Prostate gland (tissue), 2 donors: ENCODE measurements at regions not wholly inside any gene's neighbourhood (a gene's known extent, or its start where the extent isn't known, plus 50 kb on each side); places are given as distances from the start of the nearest gene placed in this dataset.

Experiments
- CTCF ChIP-seq, 4 experiments: fragments of 200-600 bp in 2 of 4; fragments of 450-650 bp in 2 of 4; sonication (generic) in 2 of 4; IDR thresholded peaks; 1 replicate in 3 of 4; 2 replicates in 1 of 4; pipeline ENCODE4 v1.5.1; 2016 to 2019; ENCODE audit warnings: antibody characterized with exemption in 4 of 4, mild to moderate bottlenecking in 2 of 4, moderate library complexity in 2 of 4
- POLR2A ChIP-seq: fragments of 450-650 bp; IDR thresholded peaks from one replicate; pipeline ENCODE4 v1.6.1; 2016; ENCODE audit warnings: antibody characterized with exemption, mild to moderate bottlenecking

DNA sequence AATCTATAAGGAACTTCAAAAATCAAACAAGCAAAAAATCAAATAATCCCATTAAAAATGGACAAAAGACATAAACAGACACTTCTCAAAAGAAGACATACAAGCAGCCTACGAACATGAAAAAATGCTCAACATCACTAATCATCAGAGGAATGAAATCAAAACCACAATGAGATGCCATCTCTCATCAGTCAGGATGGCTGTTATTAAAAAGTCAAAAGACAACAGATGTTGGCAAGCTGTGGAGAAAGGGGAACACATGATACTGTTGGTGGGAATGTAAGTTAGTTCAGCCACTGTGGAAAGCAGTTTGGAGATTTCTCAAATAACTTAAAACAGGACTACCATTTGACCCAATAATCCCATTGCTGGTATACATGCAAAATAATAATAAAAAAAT is 226.4 kb downstream of the S1PR1 start:
- no peak for TF ChIP-seq CTCF (IDR thresholded peaks at IDR 0.05)
- no peak for TF ChIP-seq POLR2A
